ENCODE measurements at regions not wholly inside any gene's neighbourhood (a gene's known extent, or its start where the extent isn't known, plus 50 kb on each side); places are given as distances from the start of the nearest gene placed in this dataset.
A peak's percentile ranks its signal among the peaks of the same experiment; 100 is the strongest.
"Not testable (repeated sequence)": the region's sequence is repeated elsewhere in the genome, so short reads cannot be mapped to it uniquely, and the experiment has no call there.

- DNase-seq: no peak
- no peak for TF ChIP-seq CTCF (IDR thresholded peaks at IDR 0.05; ENCODE audit: borderline replicate concordance)
- intact Hi-C loops (cut with micrococcal nuclease): no loop called here
Measured at GRCh38 chr14:44847526-44848309, 114.0 kb downstream of the KLHL28 start.

GRCh38 chr14:44846232-44846824, 115.4 kb downstream of the KLHL28 start:
- Histone ChIP-seq H3K27ac (replicated peaks) (no peak overlapping the region), H3K4me3 (no peak overlapping the region), H3K9me3 (replicated peaks) (no peaks in the 10 kb centered on the region), H3K27me3 (ENCODE audit: low read depth) (no peaks in the 10 kb centered on the region), H3K4me1 (no peaks in the 10 kb centered on the region), H3K36me3 (no peaks in the 10 kb centered on the region)
- DNase-seq: no peak
- TF ChIP-seq CTCF (IDR thresholded peaks at IDR 0.05; ENCODE audit: borderline replicate concordance): peak; percentile 83
- intact Hi-C loops (cut with micrococcal nuclease): no loop called here

More at GRCh38 chr14:44847526-44848309, 114.0 kb downstream of the KLHL28 start:
- H3K36me3 ChIP-seq: no peaks in the 10 kb centered on the region
- no peak overlapping the region for H3K27ac ChIP-seq (replicated peaks)
- no peaks in the 10 kb centered on the region for H3K27me3 ChIP-seq (ENCODE audit: low read depth)
- no peaks in the 10 kb centered on the region for H3K4me1 ChIP-seq
- H3K9me3 ChIP-seq (replicated peaks): no peaks in the 10 kb centered on the region
- H3K4me3 ChIP-seq: no peak overlapping the region

DNA sequence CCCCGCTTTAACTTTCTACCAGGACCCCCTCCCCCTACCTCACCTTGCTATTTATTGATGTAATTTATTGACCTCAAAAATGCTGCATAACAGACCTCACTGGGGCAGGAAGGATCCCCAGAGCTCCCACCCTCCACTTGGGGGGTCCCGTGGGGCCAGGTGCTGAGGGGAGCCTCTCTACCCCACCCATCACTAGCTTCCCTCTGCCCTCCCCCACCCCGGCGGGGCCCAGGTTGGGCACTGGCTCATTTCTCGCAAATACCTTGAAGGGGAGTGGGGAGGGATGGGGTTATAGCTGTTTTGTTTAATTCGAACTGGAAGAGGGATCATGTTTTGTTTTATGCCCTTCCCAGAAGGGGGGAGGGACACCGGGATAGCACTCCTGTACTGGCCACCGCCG, 125.8 kb downstream of the KLHL28 start:
- H3K9me3 ChIP-seq (replicated peaks); H3K4me1 ChIP-seq; H3K27ac ChIP-seq (replicated peaks); DNase-seq; H3K27me3 ChIP-seq (ENCODE audit: low read depth); intact Hi-C loops (cut with micrococcal nuclease); H3K4me3 ChIP-seq; H3K36me3 ChIP-seq: not testable (repeated sequence)

GRCh38 chr14:44833376-44834060, 128.2 kb downstream of the KLHL28 start:
- intact Hi-C loops (cut with micrococcal nuclease): no loop called here
- Histone ChIP-seq H3K27ac (replicated peaks) (no peak overlapping the region), H3K27me3 (ENCODE audit: low read depth) (no peaks in the 10 kb centered on the region), H3K9me3 (replicated peaks) (no peaks in the 10 kb centered on the region), H3K4me3 (no peak overlapping the region), H3K4me1 (no peaks in the 10 kb centered on the region), H3K36me3 (no peaks in the 10 kb centered on the region)
- TF ChIP-seq CTCF (IDR thresholded peaks at IDR 0.05; ENCODE audit: borderline replicate concordance): no peak
- DNase-seq: no peak

GRCh38 chr14:44830371-44830770, 131.4 kb downstream of the KLHL28 start:
- Histone ChIP-seq H3K4me1 (no peaks in the 10 kb centered on the region), H3K27ac (replicated peaks) (no peak overlapping the region), H3K27me3 (ENCODE audit: low read depth) (no peaks in the 10 kb centered on the region), H3K36me3 (no peaks in the 10 kb centered on the region), H3K9me3 (replicated peaks) (no peaks in the 10 kb centered on the region), H3K4me3 (no peak overlapping the region)
- no peak for TF ChIP-seq CTCF (IDR thresholded peaks at IDR 0.05; ENCODE audit: borderline replicate concordance)
- no peak for DNase-seq
- intact Hi-C loops (cut with micrococcal nuclease): no loop called here

DNA sequence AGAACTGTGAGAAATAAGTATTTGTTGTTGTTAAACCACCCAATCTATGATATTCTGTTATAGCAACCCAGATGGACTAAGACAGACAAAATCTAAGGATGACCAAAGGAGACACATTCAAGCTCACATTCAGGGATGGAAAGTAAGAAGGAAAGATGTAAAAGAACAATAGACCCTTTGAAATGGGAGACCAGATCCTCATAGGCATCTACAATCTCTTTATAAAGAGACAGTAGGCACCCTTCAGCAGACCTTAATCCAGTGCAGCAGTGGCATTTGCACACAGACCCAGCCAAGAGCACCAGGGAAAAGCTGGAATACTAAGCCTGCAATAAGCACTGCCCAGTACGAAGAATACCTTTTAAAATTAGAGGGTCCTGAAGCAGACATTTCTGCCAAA, 132.7 kb downstream of the KLHL28 start:
- Histone ChIP-seq H3K4me1 (no peaks in the 10 kb centered on the region), H3K36me3 (no peaks in the 10 kb centered on the region), H3K27me3 (ENCODE audit: low read depth) (no peaks in the 10 kb centered on the region), H3K4me3 (no peak overlapping the region), H3K27ac (replicated peaks) (no peak overlapping the region), H3K9me3 (replicated peaks) (peaks cover 5% of the 10 kb centered on the region)
- intact Hi-C loops (cut with micrococcal nuclease): no loop called here
- TF ChIP-seq CTCF (IDR thresholded peaks at IDR 0.05; ENCODE audit: borderline replicate concordance): no peak
- DNase-seq: no peak
